HG03521 (cell line): ENCODE measurements at regions not wholly inside any gene's neighbourhood (a gene's known extent, or its start where the extent isn't known, plus 50 kb on each side); places are given as distances from the start of the nearest gene placed in this dataset.
"Not testable (repeated sequence)": the region's sequence is repeated elsewhere in the genome, so short reads cannot be mapped to it uniquely, and the experiment has no call there.

Experiments used
- ATAC-seq: cut with Tn5 transposase; IDR thresholded peaks from one replicate; pipeline ENCODE4 v1.9.1; 2021; ENCODE audit warnings: mild to moderate bottlenecking, moderate library complexity; ENCODE audit not compliant: unreplicated experiment

GRCh38 chr3:118626453-118626852 lies 408.2 kb downstream of the IGSF11 start:
- no peak for ATAC-seq

- peak; percentile 94 for ATAC-seq
Observed at GRCh38 chr3:118628704-118629341, 405.8 kb downstream of the IGSF11 start.

- no peak for ATAC-seq
Observed at GRCh38 chr3:118629821-118630220, 404.8 kb downstream of the IGSF11 start.

- no peak for ATAC-seq
Observed at GRCh38 chr3:118635711-118636110, 398.9 kb downstream of the IGSF11 start.

GRCh38 chr3:118636841-118637240 lies 397.8 kb downstream of the IGSF11 start:
- no peak for ATAC-seq

- no peak for ATAC-seq
Observed at GRCh38 chr3:118637846-118638245, 396.8 kb downstream of the IGSF11 start.

- ATAC-seq, result peak; percentile 83
Observed at GRCh38 chr3:118641608-118642007, 393.0 kb downstream of the IGSF11 start.

- ATAC-seq, result no peak
Observed at GRCh38 chr3:118671192-118671591, 363.5 kb downstream of the IGSF11 start.

GRCh38 chr3:118675305-118675704 lies 359.3 kb downstream of the IGSF11 start:
- no peak for ATAC-seq

- not testable (repeated sequence) for ATAC-seq
Observed at GRCh38 chr3:118678663-118679062, 356.0 kb downstream of the IGSF11 start.

GRCh38 chr3:118682921-118683320 lies 351.7 kb downstream of the IGSF11 start:
- no peak for ATAC-seq

GRCh38 chr3:118683636-118684035 lies 351.0 kb downstream of the IGSF11 start:
- no peak for ATAC-seq

GRCh38 chr3:118688396-118688884 lies 346.2 kb downstream of the IGSF11 start:
- no peak for ATAC-seq

- no peak for ATAC-seq
Observed at GRCh38 chr3:118692416-118692815, 342.2 kb downstream of the IGSF11 start.

- ATAC-seq, result no peak
Observed at GRCh38 chr3:118705487-118706219, 329.0 kb downstream of the IGSF11 start.

GRCh38 chr3:118707991-118708390 lies 326.7 kb downstream of the IGSF11 start:
- ATAC-seq, result no peak

- ATAC-seq, result no peak
Observed at GRCh38 chr3:118710532-118710931, 324.1 kb downstream of the IGSF11 start.

- ATAC-seq, result no peak
Observed at GRCh38 chr3:118713502-118714207, 321.0 kb downstream of the IGSF11 start.

GRCh38 chr3:118714800-118715199 lies 319.8 kb downstream of the IGSF11 start:
- no peak for ATAC-seq

GRCh38 chr3:118729546-118729945 lies 305.1 kb downstream of the IGSF11 start:
- no peak for ATAC-seq

- no peak for ATAC-seq
Observed at GRCh38 chr3:118734664-118735063, 300.0 kb downstream of the IGSF11 start.

- no peak for ATAC-seq
Observed at GRCh38 chr3:118736107-118736506, 298.5 kb downstream of the IGSF11 start.
